Suprapubic skin (tissue), 4 donors: ENCODE measurements at regions not wholly inside any gene's neighbourhood (a gene's known extent, or its start where the extent isn't known, plus 50 kb on each side); places are given as distances from the start of the nearest gene placed in this dataset.

Experiments
- POLR2A ChIP-seq, 2 donors: fragments of 450-650 bp; IDR thresholded peaks; one replicate each; pipeline ENCODE4 v1.6.1; 2017; ENCODE audit warnings: antibody characterized with exemption in 2 of 2, mild to moderate bottlenecking in 2 of 2, moderate library complexity in 2 of 2
- POLR2AphosphoS5 ChIP-seq, 3 donors: sonication (generic); formaldehyde crosslinking; IDR thresholded peaks; one replicate each; pipeline ENCODE4 v1.6.1; 2017; ENCODE audit warnings: antibody characterized with exemption in 3 of 3
- TF ChIP-seq, protein P1 (sequence below), 2 donors: fragments of 200-600 bp in 1 of 2; fragments of 450-650 bp in 1 of 2; sonication (generic) in 1 of 2; IDR thresholded peaks; one replicate each; pipeline ENCODE4 v1.5.1; 2016 to 2019; ENCODE audit warnings: antibody characterized with exemption in 2 of 2, mild to moderate bottlenecking in 1 of 2, moderate library complexity in 1 of 2

GRCh38 chr1:5632814-5633213, 359.4 kb downstream of the NPHP4 start:
- TF ChIP-seq, protein P1, sequence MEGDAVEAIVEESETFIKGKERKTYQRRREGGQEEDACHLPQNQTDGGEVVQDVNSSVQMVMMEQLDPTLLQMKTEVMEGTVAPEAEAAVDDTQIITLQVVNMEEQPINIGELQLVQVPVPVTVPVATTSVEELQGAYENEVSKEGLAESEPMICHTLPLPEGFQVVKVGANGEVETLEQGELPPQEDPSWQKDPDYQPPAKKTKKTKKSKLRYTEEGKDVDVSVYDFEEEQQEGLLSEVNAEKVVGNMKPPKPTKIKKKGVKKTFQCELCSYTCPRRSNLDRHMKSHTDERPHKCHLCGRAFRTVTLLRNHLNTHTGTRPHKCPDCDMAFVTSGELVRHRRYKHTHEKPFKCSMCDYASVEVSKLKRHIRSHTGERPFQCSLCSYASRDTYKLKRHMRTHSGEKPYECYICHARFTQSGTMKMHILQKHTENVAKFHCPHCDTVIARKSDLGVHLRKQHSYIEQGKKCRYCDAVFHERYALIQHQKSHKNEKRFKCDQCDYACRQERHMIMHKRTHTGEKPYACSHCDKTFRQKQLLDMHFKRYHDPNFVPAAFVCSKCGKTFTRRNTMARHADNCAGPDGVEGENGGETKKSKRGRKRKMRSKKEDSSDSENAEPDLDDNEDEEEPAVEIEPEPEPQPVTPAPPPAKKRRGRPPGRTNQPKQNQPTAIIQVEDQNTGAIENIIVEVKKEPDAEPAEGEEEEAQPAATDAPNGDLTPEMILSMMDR (IDR thresholded peaks at IDR 0.05): no peak
- no peak for TF ChIP-seq POLR2A (IDR thresholded peaks at IDR 0.05)
- no peak for TF ChIP-seq POLR2AphosphoS5 (IDR thresholded peaks at IDR 0.05)
